OCI-LY3 (cell line): ENCODE measurements at regions not wholly inside any gene's neighbourhood (a gene's known extent, or its start where the extent isn't known, plus 50 kb on each side); places are given as distances from the start of the nearest gene placed in this dataset.

Experiments
- EZH2phosphoT487 ChIP-seq: fragments of 200-600 bp; shearing (Covaris generic); IDR thresholded peaks from 2 replicates; pipeline ENCODE4 v1.6.1; 2018; ENCODE audit warnings: antibody characterized with exemption, mixed run types, low read depth
- TF ChIP-seq, protein P1 (sequence below): fragments of 200-600, 300-600 bp; sonication (generic); IDR thresholded peaks from 2 replicates; pipeline ENCODE4 v1.5.1; 2014; ENCODE audit warnings: antibody characterized with exemption, low read length, low read depth

DNA sequence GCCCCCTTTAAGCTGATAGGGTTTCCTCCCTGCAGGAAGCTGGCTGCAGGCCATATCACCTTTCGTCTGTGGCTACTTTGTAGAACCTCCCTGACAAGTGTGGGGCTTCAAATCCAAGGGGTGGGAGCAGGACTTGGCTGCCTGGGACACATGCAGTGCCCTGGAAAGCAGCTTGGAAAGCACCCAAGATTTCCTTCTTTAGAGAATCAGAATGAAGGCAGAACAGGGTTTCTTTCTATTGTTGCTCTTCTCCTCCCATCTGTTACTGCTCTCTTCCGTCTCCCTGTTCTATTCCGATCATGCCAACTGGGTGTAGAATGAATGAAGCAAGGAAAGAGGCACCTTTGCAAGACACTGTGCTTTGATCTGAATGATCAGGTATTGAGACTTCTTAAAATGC, 282.2 kb downstream of the MED10 start:
- TF ChIP-seq, protein P1, sequence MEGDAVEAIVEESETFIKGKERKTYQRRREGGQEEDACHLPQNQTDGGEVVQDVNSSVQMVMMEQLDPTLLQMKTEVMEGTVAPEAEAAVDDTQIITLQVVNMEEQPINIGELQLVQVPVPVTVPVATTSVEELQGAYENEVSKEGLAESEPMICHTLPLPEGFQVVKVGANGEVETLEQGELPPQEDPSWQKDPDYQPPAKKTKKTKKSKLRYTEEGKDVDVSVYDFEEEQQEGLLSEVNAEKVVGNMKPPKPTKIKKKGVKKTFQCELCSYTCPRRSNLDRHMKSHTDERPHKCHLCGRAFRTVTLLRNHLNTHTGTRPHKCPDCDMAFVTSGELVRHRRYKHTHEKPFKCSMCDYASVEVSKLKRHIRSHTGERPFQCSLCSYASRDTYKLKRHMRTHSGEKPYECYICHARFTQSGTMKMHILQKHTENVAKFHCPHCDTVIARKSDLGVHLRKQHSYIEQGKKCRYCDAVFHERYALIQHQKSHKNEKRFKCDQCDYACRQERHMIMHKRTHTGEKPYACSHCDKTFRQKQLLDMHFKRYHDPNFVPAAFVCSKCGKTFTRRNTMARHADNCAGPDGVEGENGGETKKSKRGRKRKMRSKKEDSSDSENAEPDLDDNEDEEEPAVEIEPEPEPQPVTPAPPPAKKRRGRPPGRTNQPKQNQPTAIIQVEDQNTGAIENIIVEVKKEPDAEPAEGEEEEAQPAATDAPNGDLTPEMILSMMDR: no peak
- TF ChIP-seq EZH2phosphoT487: no peak
